ENCODE measurements at regions not wholly inside any gene's neighbourhood (a gene's known extent, or its start where the extent isn't known, plus 50 kb on each side); places are given as distances from the start of the nearest gene placed in this dataset.

DNA sequence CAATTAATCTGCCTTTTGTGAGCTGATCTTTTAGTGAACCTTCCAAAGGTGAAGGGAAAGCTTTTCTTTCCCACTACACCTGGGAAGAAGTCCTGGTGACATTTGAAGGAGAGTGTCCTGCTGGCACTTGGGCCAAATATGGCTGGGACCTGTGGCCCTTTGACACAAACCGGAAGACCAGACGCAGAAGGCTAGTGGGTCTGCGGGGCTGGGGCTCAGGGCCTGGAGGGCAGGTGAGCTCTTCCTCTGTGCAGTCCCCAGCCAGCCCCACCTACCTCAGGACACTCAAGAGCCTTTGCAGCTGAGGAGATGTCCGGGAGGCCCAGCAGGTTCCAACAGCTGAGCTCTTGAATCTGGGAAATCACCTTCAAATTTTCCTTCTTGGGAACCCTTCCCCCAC is 138.0 kb upstream of the THY1 start:
- H3K4me3 ChIP-seq (ENCODE audit: low read depth, low read length), result no peak overlapping the region
- in situ Hi-C loops (cut with HindIII; ENCODE audit: low sequenced_read_pairs), result no loop called here
- no peak for TF ChIP-seq CTCF (IDR thresholded peaks at IDR 0.05; ENCODE audit: low read depth, low read length, missing control alignments)
- no peak for DNase-seq (ENCODE audit: low read depth)

DNA sequence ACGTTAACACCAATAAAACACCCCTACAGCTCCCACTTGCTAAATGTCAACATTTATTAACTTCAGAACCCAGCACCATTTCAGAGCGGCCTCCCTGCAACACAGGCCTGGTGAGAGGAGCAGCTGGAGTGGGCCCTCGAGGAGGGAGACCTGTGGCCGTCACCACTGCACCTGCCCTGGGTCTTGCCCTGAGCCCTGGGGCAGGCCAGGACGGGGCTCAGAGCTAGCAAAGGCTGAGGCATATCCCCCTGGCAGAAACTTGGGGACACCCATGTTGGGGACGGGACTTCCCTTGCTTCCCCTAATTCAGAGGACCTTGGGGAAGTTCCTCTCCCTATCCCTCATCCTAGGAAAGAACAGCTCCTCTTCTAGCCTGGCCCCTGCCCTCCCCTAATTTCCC is 137.3 kb upstream of the THY1 start:
- DNase-seq (ENCODE audit: low read depth), result no peak
- in situ Hi-C loops (cut with HindIII; ENCODE audit: low sequenced_read_pairs), result no loop called here
- no peak overlapping the region for H3K4me3 ChIP-seq (ENCODE audit: low read depth, low read length)
- no peak for TF ChIP-seq CTCF (IDR thresholded peaks at IDR 0.05; ENCODE audit: low read depth, low read length, missing control alignments)

- in situ Hi-C loops (cut with HindIII; ENCODE audit: low sequenced_read_pairs), result no loop called here
- no peak for DNase-seq (ENCODE audit: low read depth)
- no peak for TF ChIP-seq CTCF (IDR thresholded peaks at IDR 0.05; ENCODE audit: low read depth, low read length, missing control alignments)
- H3K4me3 ChIP-seq (ENCODE audit: low read depth, low read length), result no peak overlapping the region
Observed at GRCh38 chr11:119552106-119552485, 129.1 kb upstream of the THY1 start.

- H3K4me3 ChIP-seq (ENCODE audit: low read depth, low read length), result no peak overlapping the region
- no peak for TF ChIP-seq CTCF (IDR thresholded peaks at IDR 0.05; ENCODE audit: low read depth, low read length, missing control alignments)
- no peak for DNase-seq (ENCODE audit: low read depth)
- in situ Hi-C loops (cut with HindIII; ENCODE audit: low sequenced_read_pairs), result no loop called here
Observed at GRCh38 chr11:119551420-119552105, 128.6 kb upstream of the THY1 start.

- no peak for TF ChIP-seq CTCF (IDR thresholded peaks at IDR 0.05; ENCODE audit: low read depth, low read length, missing control alignments)
- H3K4me3 ChIP-seq (ENCODE audit: low read depth, low read length), result no peak overlapping the region
- DNase-seq (ENCODE audit: low read depth), result no peak
- in situ Hi-C loops (cut with HindIII; ENCODE audit: low sequenced_read_pairs), result no loop called here
Observed at GRCh38 chr11:119550053-119550752, 127.2 kb upstream of the THY1 start.

DNA sequence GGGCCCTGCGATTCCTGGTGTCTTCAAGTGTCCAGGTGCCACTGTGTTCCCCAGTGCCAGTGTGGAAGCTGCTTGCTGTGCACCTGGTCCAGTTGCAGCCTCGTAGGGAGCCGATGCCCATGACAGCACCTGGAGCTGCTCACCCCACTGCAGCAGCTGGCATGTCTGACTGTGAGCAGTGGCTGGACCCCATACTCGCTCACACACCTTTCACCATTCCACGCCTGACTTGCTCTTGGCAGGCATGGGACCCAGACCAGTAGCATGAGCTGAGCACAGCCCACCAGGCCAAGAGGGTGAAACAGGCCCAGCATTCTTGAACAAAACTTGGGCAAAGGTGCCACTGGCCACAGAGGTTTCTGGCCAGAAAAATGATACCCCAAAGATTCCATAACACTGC is 124.5 kb upstream of the THY1 start:
- no peak for DNase-seq (ENCODE audit: low read depth)
- TF ChIP-seq CTCF (IDR thresholded peaks at IDR 0.05; ENCODE audit: low read depth, low read length, missing control alignments), result no peak
- no peak overlapping the region for H3K4me3 ChIP-seq (ENCODE audit: low read depth, low read length)
- in situ Hi-C loops (cut with HindIII; ENCODE audit: low sequenced_read_pairs), result no loop called here

All from astrocyte of the cerebellum (primary cell).